Natural killer cell (primary cell): ENCODE measurements at regions not wholly inside any gene's neighbourhood (a gene's known extent, or its start where the extent isn't known, plus 50 kb on each side); places are given as distances from the start of the nearest gene placed in this dataset.

Experiments used
- ATAC-seq, 3 donors: fragments of 150-1000 bp in 2 of 3; fragments of 200-7000 bp in 1 of 3; cut with Tn5 transposase; 1 replicate in 1 of 3; 2 replicates in 2 of 3; pipeline ENCODE4 v1.10.0; 2021; ENCODE audit warnings: mild to moderate bottlenecking in 2 of 3, moderate library complexity in 2 of 3
- DNase-seq, 2 donors: peaks; one replicate each; pipeline versions ENCODE4 v3.0.0 to v3.0.0-alpha.2; 2013 to 2021; ENCODE audit warnings: mixed read lengths in 1 of 2
- H3K27ac ChIP-seq: one replicate; pipeline ENCODE4 v1.5.1; 2013; ENCODE audit warnings: mild to moderate bottlenecking, low read length
- H3K27me3 ChIP-seq: one replicate; pipeline ENCODE4 v1.6.1; 2013; ENCODE audit warnings: low read length; ENCODE audit not compliant: control insufficient read depth, insufficient read depth
- H3K36me3 ChIP-seq: one replicate; pipeline ENCODE4 v1.6.1; 2013; ENCODE audit warnings: low read length; ENCODE audit not compliant: control insufficient read depth, insufficient read depth
- H3K4me1 ChIP-seq: one replicate; pipeline ENCODE4 v1.6.1; 2013; ENCODE audit warnings: low read length; ENCODE audit not compliant: control insufficient read depth, insufficient read depth
- H3K4me3 ChIP-seq: one replicate; pipeline ENCODE4 v1.5.1; 2013; ENCODE audit warnings: low read length
- H3K9me3 ChIP-seq: one replicate; pipeline ENCODE4 v1.6.1; 2013; ENCODE audit warnings: low read length; ENCODE audit not compliant: control insufficient read depth, insufficient read depth
- H3K27ac Mint-ChIP-seq, 2 donors: one replicate each; pipeline ENCODE4 v1.8.0; 2022; ENCODE audit warnings: mild to moderate bottlenecking in 2 of 2, mixed read lengths in 2 of 2, moderate library complexity in 1 of 2
- H3K27me3 Mint-ChIP-seq, 2 donors: one replicate each; pipeline ENCODE4 v1.8.0; 2022; ENCODE audit warnings: low read depth in 2 of 2, mixed read lengths in 2 of 2
- H3K36me3 Mint-ChIP-seq: one replicate; pipeline ENCODE4 v1.8.0; 2022; ENCODE audit warnings: mixed read lengths
- H3K4me1 Mint-ChIP-seq, 2 donors: one replicate each; pipeline ENCODE4 v1.8.0; 2022; ENCODE audit warnings: mixed read lengths in 2 of 2
- H3K4me3 Mint-ChIP-seq: one replicate; pipeline ENCODE4 v1.8.0; 2022; ENCODE audit warnings: mild to moderate bottlenecking, moderate library complexity, mixed read lengths
- H3K9me3 Mint-ChIP-seq, 2 donors: one replicate each; pipeline ENCODE4 v1.8.0; 2022; ENCODE audit warnings: mixed read lengths in 2 of 2
- CTCF ChIP-seq: fragments of 200-600 bp; IDR thresholded peaks from one replicate; pipeline ENCODE4 v1.8.0; 2022; ENCODE audit warnings: antibody characterized with exemption
- WGBS: methylation state at CpG from one replicate; pipeline ENCODE4 v1.1.7; 2013; ENCODE audit warnings: missing lambda C conversion rate; ENCODE audit not compliant: insufficient coverage; 5-methylcytosine and 5-hydroxymethylcytosine counted together
- intact Hi-C: fragments of 100-400 bp; cut with micrococcal nuclease; formaldehyde crosslinking; loops from one replicate; pipeline ENCODE4 v1.14.2; 2022

- no peaks in the 10 kb centered on the region for H3K36me3 ChIP-seq
- no peak for ATAC-seq
- Mint-ChIP-seq H3K4me3 (no peak overlapping the region), H3K4me1 (peaks cover 0 to 5% of the 10 kb centered on the region in 2 donors), H3K27ac (no peak overlapping the region), H3K27me3 (peaks cover 0 to 3% of the 10 kb centered on the region in 2 donors), H3K9me3 (peaks cover 0 to 2% of the 10 kb centered on the region in 2 donors), H3K36me3 (no peaks in the 10 kb centered on the region)
- no peaks in the 10 kb centered on the region for H3K4me1 ChIP-seq
- TF ChIP-seq CTCF: no peak
- intact Hi-C loops: no loop called here
- H3K27me3 ChIP-seq: no peaks in the 10 kb centered on the region
- no peak overlapping the region for H3K27ac ChIP-seq
- no peak for DNase-seq
- no peaks in the 10 kb centered on the region for H3K9me3 ChIP-seq
- no peak overlapping the region for H3K4me3 ChIP-seq
Observed at GRCh38 chr1:98292994-98293393, 368.5 kb upstream of the SNX7 start.

DNA sequence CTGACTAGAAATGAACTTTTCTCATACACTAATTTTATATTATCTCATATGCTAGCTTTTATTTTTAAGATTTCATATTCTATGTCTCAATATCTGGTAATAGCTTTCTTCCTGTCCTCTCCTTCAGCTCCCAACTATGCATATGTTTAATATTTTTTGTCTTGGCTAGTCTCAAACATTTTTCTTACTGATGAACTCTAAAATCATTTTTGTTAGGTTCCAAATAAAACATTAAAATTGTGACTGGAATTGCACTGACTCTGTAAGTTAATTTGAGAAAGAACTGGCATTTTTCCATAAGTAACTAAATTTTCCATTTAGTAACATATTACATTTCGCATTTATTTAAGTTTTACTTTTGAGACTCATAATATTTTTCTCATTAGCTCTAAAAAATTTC is 368.5 kb upstream of the DPYD start:
- intact Hi-C loops: no loop called here
- Mint-ChIP-seq H3K4me3 (no peak overlapping the region), H3K27ac (no peak overlapping the region), H3K9me3 (peaks cover 0 to 2% of the 10 kb centered on the region in 2 donors), H3K27me3 (peaks cover 0 to 3% of the 10 kb centered on the region in 2 donors), H3K4me1 (peaks cover 5 to 8% of the 10 kb centered on the region in 2 donors), H3K36me3 (no peaks in the 10 kb centered on the region)
- no peaks in the 10 kb centered on the region for H3K4me1 ChIP-seq
- no peaks in the 10 kb centered on the region for H3K27me3 ChIP-seq
- no peak overlapping the region for H3K27ac ChIP-seq
- H3K36me3 ChIP-seq: no peaks in the 10 kb centered on the region
- DNase-seq (no peak), ATAC-seq (no peak)
- WGBS: no CpG with 5 or more reads among the region's 1 CpG
- no peak overlapping the region for H3K4me3 ChIP-seq
- TF ChIP-seq CTCF: no peak
- H3K9me3 ChIP-seq: no peaks in the 10 kb centered on the region

- ATAC-seq: no peak
- Mint-ChIP-seq H3K27ac (no peak overlapping the region), H3K4me1 (peaks cover 2 to 8% of the 10 kb centered on the region in 2 donors), H3K27me3 (peaks cover 0 to under 1% of the 10 kb centered on the region in 2 donors), H3K4me3 (no peak overlapping the region), H3K9me3 (peaks cover 0 to under 1% of the 10 kb centered on the region in 2 donors), H3K36me3 (no peaks in the 10 kb centered on the region)
- intact Hi-C loops: no loop called here
- TF ChIP-seq CTCF: no peak
- H3K27ac ChIP-seq: no peak overlapping the region
- no peaks in the 10 kb centered on the region for H3K9me3 ChIP-seq
- no peak overlapping the region for H3K4me3 ChIP-seq
- no CpG with 5 or more reads among the region's 2 CpGs for WGBS
- H3K27me3 ChIP-seq: no peaks in the 10 kb centered on the region
- no peaks in the 10 kb centered on the region for H3K36me3 ChIP-seq
- DNase-seq: no peak
- H3K4me1 ChIP-seq: no peaks in the 10 kb centered on the region
Observed at GRCh38 chr1:98288494-98288893, 367.7 kb upstream of the DPYD start.

- Mint-ChIP-seq H3K27me3 (no peaks in the 10 kb centered on the region), H3K9me3 (no peaks in the 10 kb centered on the region), H3K4me1 (peaks cover 0 to 8% of the 10 kb centered on the region in 2 donors), H3K36me3 (no peaks in the 10 kb centered on the region), H3K4me3 (no peak overlapping the region), H3K27ac (no peak overlapping the region)
- no peaks in the 10 kb centered on the region for H3K4me1 ChIP-seq
- intact Hi-C loops: no loop called here
- no peaks in the 10 kb centered on the region for H3K36me3 ChIP-seq
- no peaks in the 10 kb centered on the region for H3K9me3 ChIP-seq
- no peak for TF ChIP-seq CTCF
- WGBS: 100% methylated on average over 2 of the region's 2 CpGs
- no peak overlapping the region for H3K4me3 ChIP-seq
- no peak for DNase-seq
- ATAC-seq: no peak
- H3K27me3 ChIP-seq: no peaks in the 10 kb centered on the region
- no peak overlapping the region for H3K27ac ChIP-seq
Observed at GRCh38 chr1:98287626-98288025, 366.8 kb upstream of the DPYD start.
